Parathyroid adenoma (tissue), 2 donors: ENCODE measurements at regions not wholly inside any gene's neighbourhood (a gene's known extent, or its start where the extent isn't known, plus 50 kb on each side); places are given as distances from the start of the nearest gene placed in this dataset.

Source experiments
- H2AFZ ChIP-seq: fragments of 300-600 bp; sonication (generic); one replicate; pipeline ENCODE4 v1.7.0; 2017; ENCODE audit warnings: antibody characterized with exemption, mild to moderate bottlenecking
- H3K27ac ChIP-seq: fragments of 300-600 bp; sonication (generic); one replicate; pipeline ENCODE4 v1.7.0; 2017
- H3K27me3 ChIP-seq: fragments of 300-600 bp; sonication (generic); one replicate; pipeline ENCODE4 v1.7.0; 2017; ENCODE audit warnings: low read length; ENCODE audit not compliant: control insufficient read depth, insufficient read depth
- H3K36me3 ChIP-seq: fragments of 300-600 bp; sonication (generic); one replicate; pipeline ENCODE4 v1.7.0; 2017; ENCODE audit warnings: low read length; ENCODE audit not compliant: control insufficient read depth, insufficient read depth
- H3K4me1 ChIP-seq: fragments of 300-600 bp; sonication (generic); one replicate; pipeline ENCODE4 v1.7.0; 2017; ENCODE audit warnings: control low read depth
- H3K4me2 ChIP-seq: fragments of 300-600 bp; sonication (generic); one replicate; pipeline ENCODE4 v1.7.0; 2017; ENCODE audit warnings: low read length
- H3K4me3 ChIP-seq: fragments of 300-600 bp; sonication (generic); one replicate; pipeline ENCODE4 v1.7.0; 2017; ENCODE audit warnings: low read depth, low read length
- H3K79me2 ChIP-seq: fragments of 300-600 bp; sonication (generic); one replicate; pipeline ENCODE4 v1.7.0; 2017; ENCODE audit warnings: control low read depth
- H3K9ac ChIP-seq: fragments of 300-600 bp; sonication (generic); one replicate; pipeline ENCODE4 v1.7.0; 2017; ENCODE audit warnings: mild to moderate bottlenecking
- H3K9me3 ChIP-seq: fragments of 300-600 bp; sonication (generic); one replicate; pipeline ENCODE4 v1.7.0; 2017; ENCODE audit warnings: low read length; ENCODE audit not compliant: control insufficient read depth
- TF ChIP-seq, protein P1 (sequence below): fragments of 300-600 bp; sonication (generic); IDR thresholded peaks from one replicate; pipeline ENCODE4 v1.7.0; 2017; ENCODE audit warnings: antibody characterized with exemption, mild to moderate bottlenecking
- donor health status: primary hyperparathyroidism.

DNA sequence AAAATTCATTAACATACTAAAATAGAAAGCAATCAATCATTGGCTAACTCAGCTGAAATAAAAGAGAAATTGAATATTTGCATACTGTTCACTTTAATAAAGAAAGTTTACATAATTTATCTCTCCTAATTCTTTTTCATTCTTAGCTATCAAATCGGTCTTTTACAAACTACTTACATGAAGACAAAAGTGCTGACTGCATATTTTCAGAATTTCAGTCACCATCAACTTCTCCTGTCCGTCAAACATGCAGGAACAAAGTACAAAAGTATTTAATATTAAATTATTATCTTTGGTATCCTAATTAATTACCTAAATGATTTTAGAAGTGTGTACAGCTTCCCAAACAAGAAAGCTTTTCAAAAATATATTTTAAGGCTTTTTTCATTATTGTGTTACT lies 248.4 kb downstream of the CYLC2 start:
- Histone ChIP-seq H3K36me3 (no peaks in the 10 kb centered on the region), H3K9me3 (no peaks in the 10 kb centered on the region), H3K79me2 (no peaks in the 10 kb centered on the region), H3K9ac (no peak overlapping the region), H3K27ac (no peak overlapping the region), H3K4me2 (no peak overlapping the region), H3K4me1 (no peaks in the 10 kb centered on the region), H2AFZ (no peak overlapping the region), H3K4me3 (no peak overlapping the region), H3K27me3 (no peaks in the 10 kb centered on the region)
- TF ChIP-seq, protein P1, sequence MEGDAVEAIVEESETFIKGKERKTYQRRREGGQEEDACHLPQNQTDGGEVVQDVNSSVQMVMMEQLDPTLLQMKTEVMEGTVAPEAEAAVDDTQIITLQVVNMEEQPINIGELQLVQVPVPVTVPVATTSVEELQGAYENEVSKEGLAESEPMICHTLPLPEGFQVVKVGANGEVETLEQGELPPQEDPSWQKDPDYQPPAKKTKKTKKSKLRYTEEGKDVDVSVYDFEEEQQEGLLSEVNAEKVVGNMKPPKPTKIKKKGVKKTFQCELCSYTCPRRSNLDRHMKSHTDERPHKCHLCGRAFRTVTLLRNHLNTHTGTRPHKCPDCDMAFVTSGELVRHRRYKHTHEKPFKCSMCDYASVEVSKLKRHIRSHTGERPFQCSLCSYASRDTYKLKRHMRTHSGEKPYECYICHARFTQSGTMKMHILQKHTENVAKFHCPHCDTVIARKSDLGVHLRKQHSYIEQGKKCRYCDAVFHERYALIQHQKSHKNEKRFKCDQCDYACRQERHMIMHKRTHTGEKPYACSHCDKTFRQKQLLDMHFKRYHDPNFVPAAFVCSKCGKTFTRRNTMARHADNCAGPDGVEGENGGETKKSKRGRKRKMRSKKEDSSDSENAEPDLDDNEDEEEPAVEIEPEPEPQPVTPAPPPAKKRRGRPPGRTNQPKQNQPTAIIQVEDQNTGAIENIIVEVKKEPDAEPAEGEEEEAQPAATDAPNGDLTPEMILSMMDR, result no peak

DNA sequence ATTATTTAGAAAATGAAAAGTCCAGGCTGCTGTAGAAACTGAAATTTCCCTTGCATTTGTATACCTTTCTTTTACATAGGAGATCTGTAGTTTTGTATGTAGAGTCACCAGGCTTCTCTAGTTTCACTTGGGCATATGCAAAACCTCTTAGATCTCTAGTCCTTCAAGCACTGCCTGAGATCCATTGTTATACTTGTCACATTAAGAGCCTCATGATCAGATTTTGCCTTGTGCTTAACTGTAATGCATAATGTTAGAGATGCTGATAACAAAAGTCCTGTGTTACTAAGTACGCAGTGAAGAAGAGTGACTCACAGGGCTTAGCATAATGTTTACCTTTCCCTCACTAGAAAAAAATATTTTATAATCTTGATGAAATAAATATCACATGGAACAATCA lies 250.2 kb downstream of the CYLC2 start:
- Histone ChIP-seq H3K27me3 (no peaks in the 10 kb centered on the region), H3K9ac (no peak overlapping the region), H3K4me2 (no peak overlapping the region), H3K4me3 (no peak overlapping the region), H2AFZ (no peak overlapping the region), H3K9me3 (no peaks in the 10 kb centered on the region), H3K36me3 (no peaks in the 10 kb centered on the region), H3K79me2 (no peaks in the 10 kb centered on the region), H3K4me1 (no peaks in the 10 kb centered on the region), H3K27ac (no peak overlapping the region)
- TF ChIP-seq, protein P1, result no peak

DNA sequence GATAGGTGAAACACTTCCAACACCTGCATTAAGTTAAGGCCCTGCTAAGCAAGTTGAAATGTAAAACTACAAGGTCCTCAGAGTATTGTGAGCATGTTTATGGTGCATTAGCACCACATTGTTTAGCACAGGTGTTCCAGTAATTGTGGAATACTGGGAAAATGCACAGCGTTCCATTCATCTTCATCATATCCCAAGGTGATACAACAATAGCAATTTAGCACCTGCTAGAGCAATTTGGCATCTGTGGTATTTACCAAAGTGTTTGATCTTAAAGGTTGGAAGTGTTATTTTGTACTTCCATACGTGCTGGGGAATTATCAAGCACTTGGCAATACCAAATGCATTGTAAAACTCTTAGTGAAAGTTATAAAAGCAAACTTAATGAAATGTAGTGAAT lies 266.8 kb downstream of the CYLC2 start:
- Histone ChIP-seq H3K27ac (no peak overlapping the region), H2AFZ (no peak overlapping the region), H3K79me2 (no peaks in the 10 kb centered on the region), H3K4me1 (no peaks in the 10 kb centered on the region), H3K9me3 (no peaks in the 10 kb centered on the region), H3K9ac (no peak overlapping the region), H3K27me3 (no peaks in the 10 kb centered on the region), H3K4me3 (no peak overlapping the region), H3K36me3 (no peaks in the 10 kb centered on the region), H3K4me2 (no peak overlapping the region)
- TF ChIP-seq, protein P1, result no peak

DNA sequence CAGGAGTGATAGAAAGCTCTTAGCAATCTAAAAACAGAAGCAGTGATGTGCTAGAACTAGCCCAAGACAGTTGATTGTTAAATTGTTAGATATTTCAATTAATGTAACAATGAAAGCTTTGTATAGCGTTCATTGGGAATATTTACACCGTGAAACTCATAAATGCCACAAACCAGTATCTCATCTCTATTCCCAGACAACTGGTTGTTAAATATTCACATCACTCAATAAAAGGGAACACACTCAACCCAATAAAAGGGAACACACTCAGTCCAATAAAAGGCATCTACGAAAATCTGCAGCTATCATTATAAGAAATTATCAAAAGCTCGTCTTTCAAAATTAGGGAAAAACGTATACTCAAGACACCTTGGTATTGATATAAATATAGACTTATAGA lies 270.9 kb downstream of the CYLC2 start:
- H3K27me3 ChIP-seq, result no peaks in the 10 kb centered on the region
- H3K4me2 ChIP-seq, result no peak overlapping the region
- TF ChIP-seq, protein P1, result no peak
- no peak overlapping the region for H3K9ac ChIP-seq
- H3K36me3 ChIP-seq, result no peaks in the 10 kb centered on the region
- no peaks in the 10 kb centered on the region for H3K79me2 ChIP-seq
- no peak overlapping the region for H3K4me3 ChIP-seq
- no peak overlapping the region for H3K27ac ChIP-seq
- no peaks in the 10 kb centered on the region for H3K9me3 ChIP-seq
- no peaks in the 10 kb centered on the region for H3K4me1 ChIP-seq
- no peak overlapping the region for H2AFZ ChIP-seq

DNA sequence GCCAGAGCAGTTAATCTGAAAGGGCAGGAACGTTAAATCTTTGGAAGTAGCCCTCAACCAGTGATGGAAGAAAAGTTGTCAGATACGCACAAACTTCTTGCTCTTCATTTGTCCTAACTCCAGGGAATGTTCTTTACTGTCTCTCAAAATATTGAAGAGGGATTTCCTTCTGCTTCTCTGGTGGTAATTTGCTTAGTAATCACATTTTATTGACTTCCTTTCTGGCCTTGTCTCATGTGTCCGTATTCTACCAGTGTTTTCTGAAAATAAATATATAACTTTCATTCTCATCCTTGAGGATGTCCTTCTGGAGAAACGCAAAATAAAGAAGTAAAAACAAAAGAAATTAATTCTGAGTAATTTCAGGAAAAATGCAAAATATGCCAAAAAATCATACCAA lies 282.1 kb downstream of the CYLC2 start:
- TF ChIP-seq, protein P1, result no peak
- H3K4me2 ChIP-seq, result no peak overlapping the region
- H3K79me2 ChIP-seq, result no peaks in the 10 kb centered on the region
- H3K4me3 ChIP-seq, result no peak overlapping the region
- no peaks in the 10 kb centered on the region for H3K9me3 ChIP-seq
- no peak overlapping the region for H3K9ac ChIP-seq
- H3K27ac ChIP-seq, result no peak overlapping the region
- no peak overlapping the region for H2AFZ ChIP-seq
- no peaks in the 10 kb centered on the region for H3K4me1 ChIP-seq
- no peaks in the 10 kb centered on the region for H3K27me3 ChIP-seq
- H3K36me3 ChIP-seq, result no peaks in the 10 kb centered on the region
